GM12875 (cell line): ENCODE measurements at regions not wholly inside any gene's neighbourhood (a gene's known extent, or its start where the extent isn't known, plus 50 kb on each side); places are given as distances from the start of the nearest gene placed in this dataset.

Experiments used
- H3K4me3 ChIP-seq: one replicate; pipeline ENCODE4 v1.5.1; 2011; ENCODE audit warnings: low read depth, low read length, control low read depth
- TF ChIP-seq, protein P1 (sequence below): IDR thresholded peaks from 2 replicates; pipeline ENCODE4 v1.5.1; 2011; ENCODE audit warnings: low read depth, mild to moderate bottlenecking, control low read depth, inconsistent platforms, low read length, moderate library complexity, borderline replicate concordance; ENCODE audit not compliant: insufficient read depth

DNA sequence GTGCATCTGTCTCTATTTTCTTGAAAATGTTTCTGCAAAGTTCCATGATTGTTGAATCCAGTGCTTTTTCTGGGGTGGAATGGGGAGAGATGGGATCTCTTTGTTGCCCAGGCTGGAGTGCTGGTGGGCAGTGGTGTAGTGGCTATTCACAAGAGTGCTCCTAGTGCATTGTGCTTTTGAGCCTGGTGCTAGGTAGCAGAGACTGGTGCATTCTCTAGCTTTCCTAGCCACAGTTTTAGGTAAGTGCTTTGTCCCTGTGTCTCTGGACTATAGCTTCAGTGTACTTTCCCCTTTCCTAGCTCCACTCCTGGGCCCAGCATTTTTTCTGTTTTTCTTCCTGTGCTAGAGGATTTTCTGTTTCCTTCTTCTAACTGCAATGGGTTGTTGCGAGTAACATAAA lies 825.6 kb downstream of the SLITRK6 start:
- H3K4me3 ChIP-seq, result no peak overlapping the region

DNA sequence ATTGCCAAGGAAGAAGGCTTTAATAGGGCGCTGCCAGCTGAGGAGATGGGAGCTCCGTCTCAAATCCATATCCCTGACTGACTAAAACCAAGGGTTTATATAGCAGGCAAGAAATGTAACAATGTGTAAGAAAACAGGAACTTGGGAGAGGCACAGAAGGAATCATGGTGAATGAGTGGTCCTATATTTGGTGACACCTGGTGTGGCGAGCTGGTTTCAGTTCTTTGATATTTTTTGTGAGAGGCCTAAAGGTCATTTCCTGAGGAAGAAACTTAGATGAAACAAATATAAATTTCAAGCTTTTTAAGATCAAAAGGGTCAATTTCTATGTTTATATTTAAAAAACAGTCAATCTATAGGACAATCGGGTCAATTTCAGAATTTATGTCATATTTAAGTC lies 826.3 kb downstream of the SLITRK6 start:
- TF ChIP-seq, protein P1, sequence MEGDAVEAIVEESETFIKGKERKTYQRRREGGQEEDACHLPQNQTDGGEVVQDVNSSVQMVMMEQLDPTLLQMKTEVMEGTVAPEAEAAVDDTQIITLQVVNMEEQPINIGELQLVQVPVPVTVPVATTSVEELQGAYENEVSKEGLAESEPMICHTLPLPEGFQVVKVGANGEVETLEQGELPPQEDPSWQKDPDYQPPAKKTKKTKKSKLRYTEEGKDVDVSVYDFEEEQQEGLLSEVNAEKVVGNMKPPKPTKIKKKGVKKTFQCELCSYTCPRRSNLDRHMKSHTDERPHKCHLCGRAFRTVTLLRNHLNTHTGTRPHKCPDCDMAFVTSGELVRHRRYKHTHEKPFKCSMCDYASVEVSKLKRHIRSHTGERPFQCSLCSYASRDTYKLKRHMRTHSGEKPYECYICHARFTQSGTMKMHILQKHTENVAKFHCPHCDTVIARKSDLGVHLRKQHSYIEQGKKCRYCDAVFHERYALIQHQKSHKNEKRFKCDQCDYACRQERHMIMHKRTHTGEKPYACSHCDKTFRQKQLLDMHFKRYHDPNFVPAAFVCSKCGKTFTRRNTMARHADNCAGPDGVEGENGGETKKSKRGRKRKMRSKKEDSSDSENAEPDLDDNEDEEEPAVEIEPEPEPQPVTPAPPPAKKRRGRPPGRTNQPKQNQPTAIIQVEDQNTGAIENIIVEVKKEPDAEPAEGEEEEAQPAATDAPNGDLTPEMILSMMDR, result no peak

More for the DNA sequence above, 825.6 kb downstream of the SLITRK6 start:
- TF ChIP-seq, protein P1, result no peak

DNA sequence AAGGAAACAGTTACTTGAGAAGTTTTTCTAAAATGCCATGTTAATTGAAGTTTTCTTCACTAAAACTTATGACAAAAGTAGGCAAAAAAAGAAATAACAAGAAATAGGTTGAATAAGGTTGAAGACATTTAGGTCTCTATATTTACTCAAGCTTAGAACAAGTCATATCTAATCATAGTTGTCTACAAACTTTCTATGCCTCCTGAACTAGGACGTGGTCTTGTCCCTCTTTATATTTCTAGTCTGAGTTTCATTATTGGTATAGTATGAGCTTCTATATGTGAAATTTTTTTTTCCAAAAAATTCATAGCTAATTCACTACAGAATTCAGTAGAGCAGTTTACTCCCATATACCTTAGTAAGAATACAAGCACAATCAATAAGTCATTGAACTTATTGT lies 836.4 kb downstream of the SLITRK6 start:
- TF ChIP-seq, protein P1, result no peak
- no peak overlapping the region for H3K4me3 ChIP-seq

More for the DNA sequence above, 826.3 kb downstream of the SLITRK6 start:
- no peak overlapping the region for H3K4me3 ChIP-seq

DNA sequence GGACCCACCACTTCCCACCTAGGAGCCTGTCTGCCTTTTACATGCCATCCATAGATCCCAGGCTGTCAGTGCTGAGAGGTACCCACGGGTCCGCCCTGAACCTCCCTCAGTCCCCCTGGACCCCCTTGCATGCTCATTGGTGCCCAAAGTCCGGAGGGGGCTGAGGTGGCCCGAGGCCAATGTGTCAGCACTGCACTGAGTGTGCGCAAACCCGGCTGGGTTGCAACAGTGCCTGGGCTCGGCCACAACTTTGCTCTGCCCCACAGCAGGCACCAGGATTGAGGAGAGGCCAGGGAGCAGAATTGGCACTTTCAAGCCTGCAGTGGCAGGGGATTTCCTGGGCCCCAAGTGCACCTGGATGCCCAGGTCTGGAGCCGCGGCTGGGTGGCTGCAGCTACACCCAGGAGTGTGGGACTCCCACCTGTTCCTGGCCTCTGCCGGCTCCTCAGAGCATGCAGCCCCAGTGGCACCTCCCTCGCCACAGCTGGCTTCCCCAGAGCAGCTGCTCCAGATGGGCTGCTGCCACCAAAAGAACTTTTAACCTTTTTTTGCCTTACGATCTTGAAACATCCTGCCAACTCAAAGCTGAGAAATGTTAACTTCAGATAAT lies 837.0 kb downstream of the SLITRK6 start:
- H3K4me3 ChIP-seq, result no peak overlapping the region
- TF ChIP-seq, protein P1, result no peak

DNA sequence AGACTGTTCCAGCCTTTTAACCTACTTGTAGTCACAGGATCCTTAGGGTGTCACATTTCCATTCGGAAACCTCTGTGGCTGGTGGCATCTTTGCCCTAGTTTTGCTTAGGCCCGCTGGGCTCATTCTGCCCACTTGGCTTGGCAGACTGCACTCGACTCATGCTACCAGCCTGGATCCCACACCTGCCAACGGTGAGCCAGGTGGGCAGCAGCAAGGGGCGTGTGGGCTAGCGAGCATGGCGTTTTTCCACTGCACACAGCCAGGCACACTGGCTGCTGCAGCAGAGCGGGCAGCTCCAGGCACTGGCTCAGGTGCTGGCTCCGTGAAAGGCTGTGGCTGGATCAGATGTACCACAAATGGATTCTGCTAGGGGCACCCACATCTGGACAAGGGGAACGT lies 838.2 kb downstream of the SLITRK6 start:
- H3K4me3 ChIP-seq, result no peak overlapping the region
- TF ChIP-seq, protein P1, result no peak

DNA sequence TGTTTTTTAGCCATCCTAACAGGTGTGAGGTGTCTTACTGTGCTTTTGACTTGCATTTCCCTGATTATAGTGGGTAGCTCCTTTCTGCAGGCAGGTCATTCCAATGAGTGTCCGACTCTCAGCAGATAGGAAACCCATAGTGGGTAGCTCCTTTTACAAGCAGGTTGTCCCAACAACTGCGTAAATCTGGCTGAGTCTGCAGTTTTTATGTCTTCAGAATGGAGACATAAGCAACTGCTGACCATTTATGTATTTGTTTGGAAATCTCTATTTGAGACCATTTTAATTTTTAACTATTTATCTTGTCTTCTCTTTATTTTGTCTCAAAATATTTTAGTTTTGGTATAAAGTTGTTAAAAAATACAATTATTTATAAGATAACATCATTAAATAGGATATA lies 839.4 kb downstream of the SLITRK6 start:
- TF ChIP-seq, protein P1, result no peak
- no peak overlapping the region for H3K4me3 ChIP-seq

DNA sequence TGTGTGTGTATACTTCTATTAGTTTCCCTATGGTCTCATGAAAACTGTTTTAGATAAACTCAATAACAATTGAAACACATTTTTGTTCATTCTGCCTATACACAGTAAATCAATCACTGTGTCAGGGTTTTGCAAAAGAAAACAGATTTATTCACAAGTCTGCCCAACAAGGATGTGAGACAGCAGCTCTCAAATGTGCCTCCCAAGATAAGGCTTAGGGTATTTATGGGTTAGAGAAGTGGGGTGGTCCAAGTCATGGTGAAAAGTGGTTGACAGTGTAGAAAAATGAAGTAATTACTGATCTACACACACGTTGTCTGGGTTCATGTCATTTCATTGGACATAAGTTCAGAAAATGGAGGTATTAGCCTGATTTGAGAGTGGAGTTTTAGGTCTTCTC lies 844.6 kb downstream of the SLITRK6 start:
- no peak overlapping the region for H3K4me3 ChIP-seq
- TF ChIP-seq, protein P1, result no peak
